Caco-2 (cell line): ENCODE measurements at regions not wholly inside any gene's neighbourhood (a gene's known extent, or its start where the extent isn't known, plus 50 kb on each side); places are given as distances from the start of the nearest gene placed in this dataset.

ENCODE experiments used
- BruUV-seq: library from RNA; stranded (reverse); fragments of 400-500 nt; replicated peaks from 2 replicates; lab custom pipeline; 2021; lab: Mats Ljungman, UMichigan
- CTCF ChIA-PET: fragments of 300-600 bp; sonication (Branson Sonifier 250); formaldehyde crosslinking; loops from one replicate; lab custom pipeline; 2022; ENCODE audit warnings: antibody characterized with exemption; lab: Charles Lee
- POLR2A ChIA-PET: fragments of 300-600 bp; sonication (Branson Sonifier 250); formaldehyde crosslinking; loops from one replicate; lab custom pipeline; 2022; ENCODE audit warnings: antibody characterized with exemption; lab: Charles Lee
- DNase-seq, 2 experiments: peaks; one replicate each; pipeline versions ENCODE4 v3.0.0 to v3.0.0-alpha.2; 2020 to 2022
- H3K27me3 ChIP-seq: replicated peaks from 2 replicates; pipeline ENCODE4 v1.6.0; 2011; ENCODE audit warnings: low read length; ENCODE audit not compliant: control insufficient read depth, insufficient read depth
- H3K36me3 ChIP-seq: 2 replicates; pipeline ENCODE4 v1.5.1; 2011; ENCODE audit warnings: low read length; ENCODE audit not compliant: control insufficient read depth, insufficient read depth
- H3K4me1 ChIP-seq: fragments of 250-450 bp; sonication (Bioruptor Pico); 2 replicates; pipeline ENCODE4 v1.5.1; 2020; ENCODE audit warnings: mild to moderate bottlenecking
- H3K4me3 ChIP-seq: 2 replicates; pipeline ENCODE4 v1.5.1; 2011; ENCODE audit warnings: low read depth, mild to moderate bottlenecking, control low read depth, low read length
- H3K9me3 ChIP-seq: fragments of 250-450 bp; sonication (Bioruptor Pico); 2 replicates; pipeline ENCODE4 v1.5.1; 2020; ENCODE audit warnings: mild to moderate bottlenecking, moderate library complexity
- H3K27ac Mint-ChIP-seq: one replicate; pipeline ENCODE4 v1.8.0; 2022; ENCODE audit warnings: mixed read lengths; ENCODE audit not compliant: unreplicated experiment
- H3K27me3 Mint-ChIP-seq: one replicate; pipeline ENCODE4 v1.8.0; 2022; ENCODE audit warnings: mixed read lengths; ENCODE audit not compliant: insufficient read depth, unreplicated experiment
- H3K36me3 Mint-ChIP-seq: one replicate; pipeline ENCODE4 v1.8.0; 2022; ENCODE audit warnings: mild to moderate bottlenecking, mixed read lengths; ENCODE audit not compliant: insufficient read depth, unreplicated experiment
- H3K4me1 Mint-ChIP-seq: one replicate; pipeline ENCODE4 v1.8.0; 2022; ENCODE audit warnings: low read depth, mixed read lengths; ENCODE audit not compliant: unreplicated experiment
- H3K4me3 Mint-ChIP-seq: one replicate; pipeline ENCODE4 v1.8.0; 2022; ENCODE audit warnings: mild to moderate bottlenecking, moderate library complexity, mixed read lengths; ENCODE audit not compliant: unreplicated experiment
- H3K9me3 Mint-ChIP-seq: one replicate; pipeline ENCODE4 v1.8.0; 2022; ENCODE audit warnings: mixed read lengths; ENCODE audit not compliant: unreplicated experiment
- intact Hi-C: fragments of 100-400 bp; cut with micrococcal nuclease; formaldehyde crosslinking; loops from one replicate; pipeline ENCODE4 v1.10.0; 2022; ENCODE audit not compliant: unreplicated experiment
- TF ChIP-seq, protein P1 (sequence below), 2 experiments: fragments of 200-600 bp in 1 of 2; IDR thresholded peaks; 1 replicate in 1 of 2; 2 replicates in 1 of 2; pipeline versions ENCODE4 v1.5.1 to v1.8.0; 2011 to 2022; ENCODE audit warnings: antibody characterized with exemption in 1 of 2, control low read depth in 1 of 2, inconsistent platforms in 1 of 2, low read depth in 1 of 2, low read length in 1 of 2, mild to moderate bottlenecking in 1 of 2, moderate library complexity in 1 of 2; ENCODE audit not compliant: insufficient read depth in 1 of 2, severe bottlenecking in 1 of 2, unreplicated experiment in 1 of 2

DNA sequence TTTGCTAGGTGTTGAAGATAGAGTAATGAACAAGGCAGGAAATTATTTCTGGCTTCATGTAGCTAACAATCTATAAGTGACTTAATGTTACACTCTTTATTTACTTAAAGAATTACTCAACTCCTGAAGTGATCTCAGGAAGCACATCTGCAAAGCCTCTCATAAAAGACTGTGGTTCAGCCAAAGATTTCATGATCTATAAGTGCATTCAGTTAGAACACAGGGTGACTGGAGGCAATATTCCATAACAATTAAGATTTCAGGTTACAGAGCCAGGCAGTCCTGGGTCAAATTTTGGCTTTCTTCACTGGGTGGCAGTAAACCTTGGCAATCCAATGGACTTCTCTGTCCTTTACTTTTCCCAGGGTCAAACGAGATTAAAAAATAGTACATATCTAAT lies 204.0 kb downstream of the TPBG start:
- ChIA-PET CTCF (no interaction called here), POLR2A (no interaction called here)
- H3K9me3 Mint-ChIP-seq: no peaks in the 10 kb centered on the region
- Histone ChIP-seq H3K4me1 (peaks cover 4% of the 10 kb centered on the region; the same call in 1 of the 2 replicates), H3K27me3 (no peaks in the 10 kb centered on the region), H3K9me3 (no peaks in the 10 kb centered on the region), H3K36me3 (no peaks in the 10 kb centered on the region), H3K4me3 (no peak overlapping the region)
- intact Hi-C loops: no loop called here
- no peak overlapping the region for H3K4me3 Mint-ChIP-seq
- TF ChIP-seq, protein P1, sequence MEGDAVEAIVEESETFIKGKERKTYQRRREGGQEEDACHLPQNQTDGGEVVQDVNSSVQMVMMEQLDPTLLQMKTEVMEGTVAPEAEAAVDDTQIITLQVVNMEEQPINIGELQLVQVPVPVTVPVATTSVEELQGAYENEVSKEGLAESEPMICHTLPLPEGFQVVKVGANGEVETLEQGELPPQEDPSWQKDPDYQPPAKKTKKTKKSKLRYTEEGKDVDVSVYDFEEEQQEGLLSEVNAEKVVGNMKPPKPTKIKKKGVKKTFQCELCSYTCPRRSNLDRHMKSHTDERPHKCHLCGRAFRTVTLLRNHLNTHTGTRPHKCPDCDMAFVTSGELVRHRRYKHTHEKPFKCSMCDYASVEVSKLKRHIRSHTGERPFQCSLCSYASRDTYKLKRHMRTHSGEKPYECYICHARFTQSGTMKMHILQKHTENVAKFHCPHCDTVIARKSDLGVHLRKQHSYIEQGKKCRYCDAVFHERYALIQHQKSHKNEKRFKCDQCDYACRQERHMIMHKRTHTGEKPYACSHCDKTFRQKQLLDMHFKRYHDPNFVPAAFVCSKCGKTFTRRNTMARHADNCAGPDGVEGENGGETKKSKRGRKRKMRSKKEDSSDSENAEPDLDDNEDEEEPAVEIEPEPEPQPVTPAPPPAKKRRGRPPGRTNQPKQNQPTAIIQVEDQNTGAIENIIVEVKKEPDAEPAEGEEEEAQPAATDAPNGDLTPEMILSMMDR (IDR thresholded peaks at IDR 0.05; ENCODE audit: insufficient read depth in 1 of 2, low read depth in 1 of 2, low read length in 1 of 2, severe bottlenecking in 1 of 2, unreplicated experiment in 1 of 2): no peak
- no peaks in the 10 kb centered on the region for H3K36me3 Mint-ChIP-seq
- BruUV-seq: no TSS peak
- no peak for DNase-seq
- peaks cover 10% of the 10 kb centered on the region for H3K4me1 Mint-ChIP-seq
- no peak overlapping the region for H3K27ac Mint-ChIP-seq
- H3K27me3 Mint-ChIP-seq: no peaks in the 10 kb centered on the region

DNA sequence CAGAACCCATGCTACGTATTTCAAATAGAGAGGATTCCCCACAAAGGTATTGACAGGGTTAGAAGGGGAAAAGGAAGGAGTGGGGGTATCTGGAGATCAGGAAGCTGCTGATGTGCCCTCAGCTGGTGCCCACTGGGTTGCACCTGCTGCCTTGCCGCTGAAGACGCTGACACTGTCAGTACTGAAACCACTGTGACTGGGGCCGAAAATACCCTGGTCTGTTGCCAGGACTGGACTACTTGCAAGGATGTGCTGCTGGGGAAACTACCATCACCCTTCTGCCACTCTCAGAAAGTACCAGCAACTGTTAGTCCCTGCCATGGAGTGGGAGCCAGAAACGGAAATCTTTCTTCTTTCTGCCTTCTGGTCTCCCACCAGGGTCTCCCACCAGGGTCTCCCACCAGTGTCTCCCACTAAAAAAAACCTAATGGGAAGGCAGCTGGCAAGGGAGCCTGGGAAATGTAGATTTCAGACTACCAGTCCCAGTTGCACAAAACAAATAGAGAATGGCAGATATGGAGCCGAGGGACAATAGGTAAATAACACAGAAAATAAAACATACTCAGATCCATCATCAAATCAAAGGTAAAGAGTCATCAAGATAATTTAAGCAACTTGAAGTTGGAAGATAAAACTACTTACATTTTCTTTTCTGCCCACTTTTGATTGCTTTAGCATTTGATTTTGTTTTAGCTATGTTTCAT lies 204.8 kb downstream of the TPBG start:
- no peaks in the 10 kb centered on the region for H3K27me3 Mint-ChIP-seq

DNA sequence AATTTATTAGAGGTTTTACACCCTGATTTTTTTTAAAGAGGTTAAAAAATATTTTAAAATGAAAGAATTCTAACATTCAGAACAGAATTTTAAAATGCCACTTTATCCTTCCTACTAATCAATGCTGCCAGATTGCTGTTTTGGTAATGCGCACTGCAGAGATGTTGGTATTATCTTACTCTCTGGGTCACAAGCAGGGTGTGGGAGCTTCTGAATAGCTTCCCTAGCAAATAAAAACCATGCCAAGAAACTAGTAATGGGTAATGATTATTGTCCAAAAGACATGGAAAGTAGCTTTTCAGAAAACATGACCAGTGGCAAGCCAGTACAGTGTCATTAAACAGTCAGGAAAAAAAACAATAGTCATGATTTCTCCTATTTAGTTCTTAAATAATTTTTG lies 205.4 kb downstream of the TPBG start:
- TF ChIP-seq, protein P1 (IDR thresholded peaks at IDR 0.05; ENCODE audit: insufficient read depth in 1 of 2, low read depth in 1 of 2, low read length in 1 of 2, severe bottlenecking in 1 of 2, unreplicated experiment in 1 of 2): no peak
- H3K4me1 ChIP-seq: peaks cover 11% of the 10 kb centered on the region
- BruUV-seq: no TSS peak
- no peak overlapping the region for H3K4me3 Mint-ChIP-seq
- ChIA-PET POLR2A (no interaction called here), CTCF (no interaction called here)
- no peak overlapping the region for H3K27ac Mint-ChIP-seq
- no peaks in the 10 kb centered on the region for H3K9me3 Mint-ChIP-seq
- no peaks in the 10 kb centered on the region for H3K27me3 ChIP-seq
- no peaks in the 10 kb centered on the region for H3K27me3 Mint-ChIP-seq
- no peaks in the 10 kb centered on the region for H3K36me3 Mint-ChIP-seq
- H3K4me1 Mint-ChIP-seq: peaks cover 10% of the 10 kb centered on the region
- DNase-seq: no peak
- H3K9me3 ChIP-seq: no peaks in the 10 kb centered on the region
- no peak overlapping the region for H3K4me3 ChIP-seq
- no peaks in the 10 kb centered on the region for H3K36me3 ChIP-seq
- intact Hi-C loops: no loop called here

More for the DNA sequence above, 204.8 kb downstream of the TPBG start:
- Mint-ChIP-seq H3K4me1 (peaks cover 10% of the 10 kb centered on the region), H3K27ac (no peak overlapping the region), H3K4me3 (no peak overlapping the region), H3K9me3 (no peaks in the 10 kb centered on the region), H3K36me3 (no peaks in the 10 kb centered on the region)
- H3K4me1 ChIP-seq: peaks cover 11% of the 10 kb centered on the region
- no peaks in the 10 kb centered on the region for H3K9me3 ChIP-seq
- intact Hi-C loops: no loop called here
- H3K27me3 ChIP-seq: no peaks in the 10 kb centered on the region
- ChIA-PET POLR2A (no interaction called here), CTCF (no interaction called here)
- DNase-seq: no peak
- H3K4me3 ChIP-seq: no peak overlapping the region
- no peaks in the 10 kb centered on the region for H3K36me3 ChIP-seq
- BruUV-seq: no TSS peak
- TF ChIP-seq, protein P1 (IDR thresholded peaks at IDR 0.05; ENCODE audit: insufficient read depth in 1 of 2, low read depth in 1 of 2, low read length in 1 of 2, severe bottlenecking in 1 of 2, unreplicated experiment in 1 of 2): no peak
